D721Med (cell line): ENCODE measurements at regions not wholly inside any gene's neighbourhood (a gene's known extent, or its start where the extent isn't known, plus 50 kb on each side); places are given as distances from the start of the nearest gene placed in this dataset.

Experiments
- DNase-seq: peaks from one replicate; pipeline ENCODE4 v3.0.0; 2011; ENCODE audit warnings: low spot score; ENCODE audit not compliant: insufficient read length
- FAIRE-seq: peaks from 2 replicates; lab custom pipeline; 2011; peaks lifted over from hg19 to GRCh38; lab: Jason Lieb, UNC
- TF ChIP-seq, protein P1 (sequence below): IDR thresholded peaks from 2 replicates; pipeline ENCODE4 v1.5.1; 2012; ENCODE audit warnings: mild to moderate bottlenecking, control low read depth; ENCODE audit not compliant: insufficient read depth; ENCODE audit errors: missing control alignments

DNA sequence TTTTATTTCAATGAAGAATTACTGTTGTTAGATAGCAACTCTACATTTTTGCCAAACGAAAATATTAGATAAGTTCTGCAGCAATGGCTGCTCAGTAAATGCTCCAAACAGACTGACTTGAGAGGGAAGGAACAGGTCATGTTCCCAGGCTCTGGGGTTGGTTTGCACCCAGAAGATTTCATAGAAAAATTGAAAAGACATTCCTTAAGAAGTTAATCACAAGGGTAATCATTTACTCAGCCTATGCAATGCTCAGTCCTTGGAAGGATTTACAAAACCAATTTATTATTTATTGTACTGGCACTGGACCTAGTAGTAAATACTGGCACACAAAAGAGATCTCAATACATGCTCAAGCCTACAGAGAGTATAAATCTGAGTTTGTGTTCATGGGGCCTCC is 179.1 kb upstream of the MTNR1B start:
- TF ChIP-seq, protein P1, sequence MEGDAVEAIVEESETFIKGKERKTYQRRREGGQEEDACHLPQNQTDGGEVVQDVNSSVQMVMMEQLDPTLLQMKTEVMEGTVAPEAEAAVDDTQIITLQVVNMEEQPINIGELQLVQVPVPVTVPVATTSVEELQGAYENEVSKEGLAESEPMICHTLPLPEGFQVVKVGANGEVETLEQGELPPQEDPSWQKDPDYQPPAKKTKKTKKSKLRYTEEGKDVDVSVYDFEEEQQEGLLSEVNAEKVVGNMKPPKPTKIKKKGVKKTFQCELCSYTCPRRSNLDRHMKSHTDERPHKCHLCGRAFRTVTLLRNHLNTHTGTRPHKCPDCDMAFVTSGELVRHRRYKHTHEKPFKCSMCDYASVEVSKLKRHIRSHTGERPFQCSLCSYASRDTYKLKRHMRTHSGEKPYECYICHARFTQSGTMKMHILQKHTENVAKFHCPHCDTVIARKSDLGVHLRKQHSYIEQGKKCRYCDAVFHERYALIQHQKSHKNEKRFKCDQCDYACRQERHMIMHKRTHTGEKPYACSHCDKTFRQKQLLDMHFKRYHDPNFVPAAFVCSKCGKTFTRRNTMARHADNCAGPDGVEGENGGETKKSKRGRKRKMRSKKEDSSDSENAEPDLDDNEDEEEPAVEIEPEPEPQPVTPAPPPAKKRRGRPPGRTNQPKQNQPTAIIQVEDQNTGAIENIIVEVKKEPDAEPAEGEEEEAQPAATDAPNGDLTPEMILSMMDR: no peak
- FAIRE-seq (no peak), DNase-seq (no peak)

GRCh38 chr11:92790926-92791616 is 178.4 kb upstream of the MTNR1B start:
- FAIRE-seq (no peak), DNase-seq (no peak)

GRCh38 chr11:92791886-92792285 is 177.6 kb upstream of the MTNR1B start:
- TF ChIP-seq, protein P1: no peak
- FAIRE-seq: no peak
- DNase-seq: no peak

More at GRCh38 chr11:92790926-92791616, 178.4 kb upstream of the MTNR1B start:
- TF ChIP-seq, protein P1: no peak

- TF ChIP-seq, protein P1: no peak
- DNase-seq (no peak), FAIRE-seq (no peak)
Observed at GRCh38 chr11:92793189-92793588, 176.3 kb upstream of the MTNR1B start.

DNA sequence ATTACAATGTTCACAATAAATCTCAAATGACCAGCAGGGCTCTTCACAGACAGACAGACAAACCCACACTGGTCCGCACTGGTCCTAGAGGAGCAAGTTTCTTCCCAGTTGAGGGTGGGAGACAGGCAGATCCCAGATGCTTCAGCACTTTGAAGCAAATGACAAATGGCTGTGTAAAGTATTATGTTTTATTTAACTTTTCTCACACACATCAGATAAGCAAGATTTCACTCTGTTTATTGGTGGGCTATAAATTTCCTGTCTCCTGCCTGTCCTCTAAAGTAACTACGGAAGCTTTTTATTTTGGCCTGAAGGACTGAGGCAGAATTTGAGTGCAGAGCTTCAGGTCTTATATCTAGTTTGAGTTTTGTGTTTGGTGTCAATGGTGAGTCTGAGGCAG is 174.7 kb upstream of the MTNR1B start:
- no peak for DNase-seq
- FAIRE-seq: no peak
- TF ChIP-seq, protein P1: no peak

DNA sequence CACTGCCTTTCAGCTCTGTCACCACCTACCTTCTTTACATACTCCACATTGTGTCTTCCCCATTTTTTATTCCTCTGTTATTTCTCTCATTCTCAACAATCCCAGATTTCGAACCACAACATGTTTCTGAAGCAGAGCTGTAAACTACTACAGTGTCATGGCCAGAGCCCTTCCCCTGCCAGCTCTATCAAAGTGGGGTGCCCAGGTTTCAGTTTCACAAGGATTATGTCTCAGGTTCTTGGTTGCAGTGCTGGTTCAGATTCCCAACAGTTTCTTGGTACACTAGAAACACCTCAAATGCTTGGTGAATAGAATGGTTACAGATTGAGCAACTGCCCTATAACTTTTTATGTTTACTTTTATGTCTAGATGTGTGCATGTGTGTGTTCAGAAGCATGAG is 172.7 kb upstream of the MTNR1B start:
- FAIRE-seq: no peak
- no peak for DNase-seq
- TF ChIP-seq, protein P1: no peak

- TF ChIP-seq, protein P1: no peak
- FAIRE-seq (no peak), DNase-seq (no peak)
Observed at GRCh38 chr11:92797874-92798273, 171.6 kb upstream of the MTNR1B start.
